GM18909 (cell line): ENCODE measurements at regions not wholly inside any gene's neighbourhood (a gene's known extent, or its start where the extent isn't known, plus 50 kb on each side); places are given as distances from the start of the nearest gene placed in this dataset.
"Not testable (repeated sequence)": the region's sequence is repeated elsewhere in the genome, so short reads cannot be mapped to it uniquely, and the experiment has no call there.

ENCODE experiments used
- ATAC-seq: cut with Tn5 transposase; IDR thresholded peaks from one replicate; pipeline ENCODE4 v1.9.1; 2021; ENCODE audit warnings: mild to moderate bottlenecking; ENCODE audit not compliant: unreplicated experiment, poor library complexity

DNA sequence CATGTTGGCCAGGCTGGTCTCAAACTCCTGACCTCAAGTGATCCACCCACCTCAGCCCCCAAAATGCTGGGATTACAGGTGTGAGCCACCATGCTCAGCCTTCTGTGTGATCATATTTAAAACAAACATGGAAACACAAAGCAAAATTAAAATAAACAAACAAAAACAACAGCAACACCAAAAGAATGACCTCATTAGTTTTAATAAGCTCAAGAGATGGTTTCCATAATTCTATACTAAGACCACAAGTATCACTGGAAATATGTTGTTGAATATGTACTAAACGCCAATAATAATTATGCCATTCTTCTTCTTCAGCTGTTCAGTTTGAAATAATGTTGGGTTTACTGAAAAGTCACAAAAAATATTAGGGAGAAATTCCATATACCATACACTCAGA lies 526.4 kb downstream of the LRRIQ3 start:
- no peak for ATAC-seq

DNA sequence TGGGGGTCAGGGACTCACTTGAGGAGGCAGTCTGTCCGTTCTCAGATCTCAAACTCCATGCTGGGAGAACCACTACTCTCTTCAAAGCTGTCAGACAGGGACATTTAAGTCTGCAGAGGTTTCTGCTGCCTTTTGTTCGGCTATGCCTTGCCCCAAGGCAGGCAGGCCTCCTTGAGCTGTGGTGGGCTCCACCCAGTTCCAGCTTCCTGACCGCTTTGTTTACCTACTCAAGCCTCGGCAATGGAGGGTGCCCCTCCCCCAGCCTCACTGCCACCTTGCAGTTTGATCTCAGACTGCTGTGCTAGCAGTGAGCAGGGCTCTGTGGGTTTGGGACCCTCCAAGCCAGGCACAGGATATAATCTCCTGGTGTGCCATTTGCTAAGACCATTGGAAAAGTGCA lies 530.0 kb downstream of the LRRIQ3 start:
- ATAC-seq = not testable (repeated sequence)

DNA sequence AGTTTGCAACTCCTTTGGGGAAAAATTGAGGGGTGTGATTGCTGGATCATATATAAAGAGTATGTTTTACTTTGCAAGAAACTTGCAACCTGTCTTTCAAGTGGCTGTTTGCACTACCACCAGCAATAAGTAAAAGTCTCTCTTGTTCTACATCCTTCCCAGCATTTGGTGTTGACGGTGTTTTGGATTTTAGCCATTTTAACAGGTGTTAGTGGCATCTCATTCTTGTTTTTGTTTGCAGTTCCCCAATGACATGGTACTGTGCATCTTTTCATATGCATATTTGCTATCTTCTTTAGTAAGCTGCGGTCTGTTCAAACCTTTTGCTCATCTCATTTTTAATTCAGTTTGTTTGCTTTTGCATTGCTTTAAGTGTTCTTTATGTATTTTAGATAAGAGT lies 535.5 kb downstream of the LRRIQ3 start:
- no peak for ATAC-seq

DNA sequence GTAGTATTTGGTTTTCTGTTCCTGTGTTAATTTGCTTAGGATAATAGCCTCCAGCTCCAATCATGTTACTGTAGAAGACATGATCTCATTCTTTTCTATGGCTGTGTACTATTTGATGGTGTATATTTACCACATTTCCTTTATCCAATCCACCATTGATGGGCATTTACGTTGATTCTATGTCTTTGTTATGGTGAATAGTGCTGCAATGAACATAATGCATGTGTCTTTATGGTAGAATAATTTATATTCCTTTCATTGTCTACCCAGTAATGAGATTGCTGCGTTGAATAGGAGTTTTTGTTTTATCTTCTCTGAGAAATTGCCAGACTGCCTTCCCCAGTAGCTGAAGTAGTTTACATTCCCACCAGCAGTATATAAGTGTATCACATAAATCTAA lies 538.8 kb downstream of the LRRIQ3 start:
- no peak for ATAC-seq

DNA sequence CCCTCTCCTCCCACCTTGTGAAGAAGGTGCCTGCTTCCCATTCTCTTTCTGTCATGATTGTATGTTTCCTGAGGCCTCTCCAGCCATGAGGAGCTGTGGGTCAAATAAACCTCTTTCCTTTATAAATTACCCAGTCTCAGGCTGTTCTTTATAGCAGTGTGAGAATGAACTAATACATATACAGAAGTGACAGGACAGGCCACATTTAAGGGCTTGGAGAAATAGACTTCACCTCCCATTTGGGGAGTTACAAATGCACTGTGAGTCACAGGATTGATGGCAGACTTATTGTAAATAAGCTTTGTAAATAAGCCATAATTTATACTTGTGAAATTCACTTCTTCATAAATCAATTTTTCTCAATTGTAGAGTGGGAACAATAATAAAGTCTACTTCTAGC lies 543.3 kb downstream of the LRRIQ3 start:
- ATAC-seq = no peak

DNA sequence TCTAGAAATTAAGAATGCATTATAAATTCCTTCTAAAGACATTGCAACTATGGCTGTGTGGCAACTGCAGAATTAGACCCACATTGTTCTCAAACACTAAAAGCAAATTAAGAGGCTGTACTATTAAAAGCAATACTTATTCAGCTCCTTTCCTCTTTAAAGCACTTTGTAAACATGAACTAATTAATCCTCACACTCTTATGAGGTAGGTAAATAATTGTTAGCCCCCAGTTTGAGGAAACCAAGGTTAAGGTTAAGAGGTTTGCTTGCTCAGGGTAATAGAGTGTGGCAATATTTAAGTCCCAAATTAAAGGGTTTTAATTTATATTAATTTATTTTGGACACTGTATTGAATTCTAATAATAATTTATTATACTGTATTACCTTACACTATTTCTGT lies 553.8 kb downstream of the LRRIQ3 start:
- ATAC-seq = no peak

DNA sequence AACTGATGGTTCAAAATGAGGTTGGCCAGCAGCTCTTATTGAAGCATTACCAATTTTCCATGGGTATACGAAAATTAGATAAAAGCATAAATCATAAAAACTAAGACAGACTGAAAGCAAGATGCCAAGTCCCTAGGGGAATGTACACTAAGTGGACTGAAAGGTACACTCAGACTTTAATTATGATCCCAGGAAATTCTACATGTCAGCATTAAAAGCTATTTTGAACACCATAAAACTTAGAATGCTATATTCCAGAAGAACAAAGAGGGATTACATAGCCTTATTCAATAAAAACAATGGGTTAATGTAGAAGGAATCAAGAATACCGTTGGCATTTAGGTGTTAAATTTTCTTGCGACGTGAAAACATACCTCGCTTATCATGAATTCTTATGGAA lies 558.5 kb downstream of the LRRIQ3 start:
- no peak for ATAC-seq

DNA sequence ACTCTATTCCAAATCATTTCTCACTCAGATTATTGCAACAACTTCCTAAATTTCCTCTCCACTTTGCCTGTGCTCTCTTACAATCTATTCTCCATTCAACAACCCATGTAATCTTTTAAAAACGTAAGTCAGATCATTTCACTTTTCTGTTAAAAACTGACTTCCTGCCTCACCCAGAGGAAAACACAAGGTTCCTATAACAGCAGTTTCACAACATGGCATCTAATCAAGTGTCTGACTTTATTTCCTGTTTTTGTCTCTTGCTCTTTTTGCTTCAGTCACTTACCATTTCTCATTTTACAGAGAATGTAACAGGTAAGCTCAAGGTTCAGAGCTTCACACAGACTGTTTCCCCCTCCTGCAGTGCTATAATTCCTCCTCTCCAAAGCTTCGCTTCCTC lies 560.7 kb downstream of the LRRIQ3 start:
- no peak for ATAC-seq

DNA sequence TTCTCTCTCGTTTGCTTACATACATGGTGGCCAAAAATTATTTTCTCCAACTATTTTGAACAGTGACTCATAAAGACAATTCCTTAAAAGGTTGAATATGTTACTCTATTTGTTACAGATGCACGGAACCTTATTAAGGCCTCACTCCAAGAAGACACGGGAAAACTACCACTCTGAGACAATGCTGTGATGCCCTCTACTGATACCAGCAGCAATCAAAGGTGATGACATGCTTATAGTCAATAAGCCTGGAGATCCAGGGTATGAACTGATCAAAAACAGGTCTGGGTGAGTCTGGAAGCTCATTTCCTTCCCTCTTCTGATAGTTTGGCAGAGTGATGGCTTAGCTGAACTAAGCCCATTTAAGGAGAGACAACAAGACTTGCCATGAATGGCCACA lies 563.0 kb downstream of the LRRIQ3 start:
- no peak for ATAC-seq

DNA sequence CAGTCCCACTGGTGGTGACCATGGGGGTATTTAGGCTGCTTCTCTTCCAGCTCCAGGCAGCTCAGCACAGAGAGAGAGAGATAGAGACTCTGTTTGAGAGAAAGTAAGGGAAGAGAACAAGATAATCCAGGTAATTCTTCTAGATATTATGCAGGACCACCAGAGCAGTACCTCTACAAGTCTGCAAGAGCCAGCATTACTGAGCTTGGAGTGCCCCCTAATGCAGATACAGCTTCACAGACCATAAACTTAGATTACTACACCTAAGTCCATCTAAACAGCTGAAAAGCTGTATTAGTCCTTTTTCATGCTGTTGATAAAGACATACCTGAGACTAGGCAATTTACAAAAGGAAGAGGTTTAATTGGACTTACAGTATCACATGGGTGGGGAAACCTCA lies 570.3 kb downstream of the LRRIQ3 start:
- ATAC-seq = no peak

DNA sequence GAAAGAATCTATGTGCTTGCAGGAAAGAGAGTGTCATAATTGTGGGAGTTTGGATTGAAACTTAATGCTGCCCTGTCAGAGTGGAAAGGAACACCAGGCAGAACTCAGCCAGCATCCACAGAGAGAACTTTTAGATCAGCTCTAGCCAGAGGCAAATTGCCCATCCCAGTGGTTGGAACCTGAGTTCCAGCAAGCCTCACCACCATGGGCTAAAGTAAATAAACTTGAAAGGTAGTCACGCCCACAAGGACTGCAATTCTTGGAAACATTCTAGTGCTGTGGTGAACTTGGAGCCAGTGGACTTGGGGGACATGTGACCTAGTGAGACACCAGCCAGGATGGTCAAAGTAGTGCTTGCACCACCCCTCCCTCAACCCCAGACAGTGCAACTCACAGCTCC lies 571.6 kb downstream of the LRRIQ3 start:
- ATAC-seq = no peak

DNA sequence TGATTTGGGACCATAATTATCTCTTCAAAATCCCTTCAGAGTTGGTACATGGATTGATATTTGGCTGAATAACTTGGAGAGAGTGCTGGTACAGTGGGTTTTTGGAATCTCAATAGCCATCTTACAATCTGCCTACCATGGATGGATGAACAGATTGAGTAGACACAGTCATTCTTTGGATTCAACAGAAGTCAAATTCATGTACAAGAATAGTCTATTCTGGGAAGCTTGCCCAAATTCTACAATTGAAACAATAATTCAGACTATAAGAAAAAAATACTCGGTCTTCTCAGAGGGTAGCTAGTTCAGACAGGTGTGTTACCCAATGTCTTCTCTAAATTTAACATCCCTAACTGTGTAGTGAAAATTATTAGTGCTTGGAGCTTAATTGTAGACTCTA lies 574.0 kb downstream of the LRRIQ3 start:
- ATAC-seq = no peak

DNA sequence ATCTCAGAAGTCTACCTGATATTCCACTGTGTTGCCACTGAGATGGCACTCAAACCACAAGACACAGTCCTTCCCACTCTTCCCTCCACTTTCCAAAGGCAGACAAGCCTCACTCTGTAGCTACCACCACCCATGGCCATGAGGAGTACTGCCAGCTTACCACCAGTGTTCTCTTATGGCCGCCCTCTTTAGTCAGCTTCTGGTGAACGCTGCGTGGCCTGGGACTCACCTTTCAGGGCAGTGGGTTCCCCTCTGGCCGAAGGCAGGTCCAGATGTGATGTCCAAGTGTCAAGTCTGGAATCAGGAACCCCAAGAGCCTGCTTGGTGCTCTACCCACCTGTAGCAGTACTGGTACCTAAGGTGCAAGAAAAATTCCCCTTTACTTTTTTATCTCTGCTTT lies 580.8 kb downstream of the LRRIQ3 start:
- ATAC-seq = no peak

DNA sequence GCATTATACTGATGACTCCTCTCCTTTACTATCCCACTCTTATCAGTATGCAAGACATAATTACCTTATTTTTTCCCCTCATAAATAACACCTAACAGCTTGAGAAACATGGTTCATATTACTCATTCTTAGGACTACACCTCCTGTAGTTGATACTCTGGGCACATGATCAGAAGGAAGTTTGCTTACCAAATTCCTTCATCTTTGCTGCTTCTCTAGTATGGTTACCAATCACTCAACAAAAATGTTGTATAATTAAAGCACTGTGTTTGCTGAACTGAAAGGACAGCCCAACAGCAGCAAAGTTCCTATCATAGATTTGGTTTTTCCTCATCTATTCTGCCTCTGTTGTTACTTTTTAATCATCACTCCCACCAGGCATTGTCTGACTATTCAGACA lies 586.3 kb downstream of the LRRIQ3 start:
- no peak for ATAC-seq

DNA sequence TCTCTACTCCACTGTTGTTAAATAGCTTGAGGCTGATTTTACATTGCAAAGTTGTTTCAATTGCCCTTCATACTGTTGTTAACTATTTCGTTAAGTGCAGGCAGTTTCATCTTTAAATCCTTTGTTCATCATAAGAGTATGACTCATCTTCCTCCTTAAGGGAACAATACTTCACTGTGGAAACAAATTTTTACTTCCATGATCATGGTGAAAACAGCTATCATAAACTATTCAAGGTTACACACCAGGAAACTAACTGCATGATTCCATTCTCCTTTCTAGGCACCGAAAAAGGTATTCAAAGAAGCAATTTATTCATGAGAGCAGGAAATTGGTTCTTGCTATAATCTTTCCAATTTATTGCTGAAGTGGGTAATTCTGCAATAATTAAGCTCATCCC lies 593.2 kb downstream of the LRRIQ3 start:
- no peak for ATAC-seq

DNA sequence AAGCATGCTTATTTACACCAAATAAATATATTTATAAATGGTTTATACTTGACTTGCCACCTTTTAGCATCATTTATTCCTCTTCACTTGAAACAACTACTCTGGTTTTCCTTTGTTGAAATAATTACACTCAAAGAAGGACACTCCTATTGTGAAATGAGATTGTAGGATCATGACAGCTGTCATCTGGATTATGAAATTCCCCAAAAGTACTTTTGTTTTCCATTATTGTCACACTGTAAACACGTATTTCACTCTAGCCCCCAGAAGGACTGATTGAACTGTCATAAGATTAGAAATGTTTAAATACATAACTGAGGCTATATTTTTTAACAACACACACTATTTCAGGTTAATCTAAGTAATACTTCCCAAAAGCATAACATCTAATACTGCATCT lies 593.8 kb downstream of the LRRIQ3 start:
- no peak for ATAC-seq

DNA sequence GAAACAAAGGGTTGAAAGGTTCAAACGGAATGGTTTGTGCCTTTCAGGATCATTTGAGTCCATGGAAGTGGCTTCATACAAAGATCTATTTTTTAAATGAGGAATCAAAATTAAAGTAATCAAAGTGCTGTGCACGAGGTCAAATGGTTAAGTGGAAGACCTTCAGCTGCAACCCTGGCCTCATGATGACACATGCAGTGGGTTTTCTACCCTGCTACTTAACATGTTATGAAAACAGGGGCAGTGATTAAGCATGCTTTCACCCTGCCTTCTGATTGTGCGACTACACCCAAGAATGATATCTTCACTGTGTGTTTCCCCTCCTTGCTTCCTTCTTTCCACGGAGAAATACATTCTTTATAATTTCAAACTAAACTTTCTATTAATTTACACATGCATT lies 604.2 kb downstream of the LRRIQ3 start:
- ATAC-seq = no peak

DNA sequence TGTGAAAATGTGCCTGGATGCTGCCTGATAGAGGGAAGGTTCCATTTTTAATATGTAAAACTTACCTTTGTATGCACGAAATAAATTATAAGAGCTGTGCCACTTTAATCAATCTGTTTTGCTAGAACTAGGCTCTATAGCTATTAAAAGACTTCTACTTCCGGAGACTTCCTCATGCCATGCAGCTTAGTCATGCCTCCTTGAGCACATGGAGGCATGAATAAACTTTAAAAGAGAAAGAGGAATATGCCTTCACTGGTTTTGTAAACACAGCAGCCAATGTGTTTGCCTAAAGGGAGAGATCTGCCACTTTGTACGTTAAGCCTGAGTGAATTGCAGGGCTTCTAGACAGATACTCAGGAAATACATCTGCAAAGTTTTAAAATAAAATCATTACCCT lies 604.6 kb downstream of the LRRIQ3 start:
- no peak for ATAC-seq

DNA sequence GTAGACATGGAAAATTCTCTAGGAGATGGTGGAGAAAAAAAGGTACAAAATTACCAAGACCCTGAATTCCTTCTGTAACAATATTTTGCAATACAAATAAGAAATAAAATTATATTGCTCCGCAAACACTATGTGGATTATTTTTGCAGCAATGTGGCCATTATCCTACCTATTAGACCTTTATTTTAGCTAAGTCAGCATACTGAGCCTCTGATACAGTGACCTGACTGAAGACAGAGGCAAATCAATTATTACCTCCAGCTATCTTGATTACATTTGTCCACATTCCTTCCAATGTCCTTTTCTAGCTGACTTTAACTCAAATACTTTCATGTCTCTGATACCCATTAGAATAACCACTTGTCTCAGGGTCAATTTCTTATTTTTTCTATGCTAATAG lies 610.9 kb downstream of the LRRIQ3 start:
- ATAC-seq = no peak

DNA sequence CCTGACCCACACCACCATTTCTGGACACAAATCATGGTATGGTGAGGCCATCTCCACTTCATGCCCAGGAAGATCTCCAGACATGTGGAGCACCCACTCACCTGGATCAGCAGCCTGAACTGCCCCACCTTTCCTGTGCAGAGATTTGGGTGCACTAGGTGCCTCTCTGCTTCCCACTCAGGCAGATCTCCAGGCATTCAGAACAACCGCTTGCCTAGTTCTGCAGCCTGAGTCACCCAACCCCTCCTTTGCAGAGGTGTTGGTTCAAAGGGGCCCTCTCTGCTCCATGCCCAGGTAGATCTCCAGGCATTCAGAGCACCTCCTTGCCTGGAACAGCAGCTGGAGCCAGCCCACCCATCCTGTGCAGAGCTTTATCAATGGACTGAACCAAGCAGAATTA lies 620.8 kb downstream of the LRRIQ3 start:
- no peak for ATAC-seq

DNA sequence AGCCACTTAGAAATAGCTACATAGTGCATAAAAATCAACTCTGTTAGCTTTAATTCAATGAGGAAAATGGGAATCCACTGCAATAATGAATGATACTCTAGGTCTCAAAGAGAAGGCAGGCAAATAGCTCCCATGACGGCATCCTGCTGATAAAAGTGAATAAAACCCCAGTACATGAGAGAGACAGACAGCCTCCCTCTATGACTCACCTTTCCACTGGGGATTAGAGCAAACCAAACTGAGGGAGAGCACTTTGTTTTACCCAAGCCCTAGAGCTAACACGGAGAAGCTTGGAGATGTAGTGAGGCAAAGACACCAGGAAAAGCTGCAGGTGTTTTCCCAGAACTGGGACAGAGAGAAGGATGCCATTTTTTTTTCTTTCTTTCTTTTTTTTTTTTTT lies 621.9 kb downstream of the LRRIQ3 start:
- no peak for ATAC-seq

DNA sequence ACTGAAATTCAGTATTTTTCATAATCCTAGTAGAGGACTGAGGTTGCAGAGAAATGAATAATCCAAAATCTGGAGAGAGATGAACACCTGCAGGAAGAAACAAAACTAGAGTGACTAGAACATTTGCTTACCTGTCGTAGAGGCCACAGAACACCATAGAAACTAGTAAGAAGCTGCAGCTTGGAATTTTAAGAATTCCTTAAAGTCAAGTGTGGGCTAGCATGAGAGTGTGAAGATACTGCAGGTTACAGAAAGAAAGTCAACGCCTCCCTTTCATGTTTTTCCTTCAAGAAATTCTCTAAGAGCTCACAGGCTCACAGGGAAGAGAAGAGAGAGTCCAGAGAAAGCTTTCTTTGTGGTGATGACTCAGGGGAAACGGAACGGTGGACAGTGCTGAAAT lies 633.7 kb downstream of the LRRIQ3 start:
- ATAC-seq = no peak

DNA sequence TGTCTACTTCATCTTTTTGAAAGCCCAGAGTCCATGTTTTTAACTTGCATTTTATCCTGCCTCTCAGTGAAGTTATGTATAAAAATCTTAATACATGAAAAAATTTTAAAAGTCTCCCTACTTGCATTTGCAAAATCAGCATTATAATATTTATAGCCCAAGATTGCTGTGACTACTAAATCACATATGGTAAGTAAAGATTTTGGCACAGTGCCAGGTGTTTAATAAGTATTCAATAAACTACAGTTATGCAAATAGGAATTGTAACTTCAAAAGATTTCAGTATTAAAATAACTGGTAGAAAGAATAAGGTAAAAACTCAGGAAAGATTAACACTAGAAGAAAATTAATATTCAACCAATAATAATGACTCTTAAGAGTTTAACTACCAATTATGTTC lies 641.7 kb downstream of the LRRIQ3 start:
- no peak for ATAC-seq

DNA sequence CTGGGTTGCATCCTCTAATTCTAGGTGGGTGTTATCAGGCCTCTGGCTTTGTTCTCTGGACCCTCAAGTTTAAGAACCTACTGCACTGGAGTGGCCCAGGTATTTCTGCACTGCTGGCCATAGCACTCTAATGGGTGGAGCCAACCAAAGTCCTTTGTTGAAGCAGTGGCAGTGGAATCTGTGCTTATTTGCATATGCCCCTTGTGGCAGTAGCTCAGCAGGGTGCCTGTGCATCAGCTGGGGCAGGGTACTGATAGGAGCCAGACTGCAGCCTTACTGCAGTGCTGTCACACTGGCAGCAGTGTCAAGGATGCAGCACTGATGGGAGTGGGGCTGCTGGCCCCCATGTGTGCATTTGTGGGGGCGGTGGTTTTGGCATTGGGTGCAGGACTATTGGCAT lies 660.6 kb downstream of the LRRIQ3 start:
- no peak for ATAC-seq
